Upper lobe of right lung (tissue), 1 donor: ENCODE measurements at regions not wholly inside any gene's neighbourhood (a gene's known extent, or its start where the extent isn't known, plus 50 kb on each side); places are given as distances from the start of the nearest gene placed in this dataset.

Experiments
- ATAC-seq: fragments of 200-7000 bp; cut with Tn5 transposase; one replicate; pipeline ENCODE4 v1.9.1; 2020; ENCODE audit warnings: mild to moderate bottlenecking, moderate library complexity
- DNase-seq: peaks from one replicate; pipeline ENCODE4 v3.0.0-alpha.2; 2020
- H3K27ac ChIP-seq: fragments of 200-600 bp; one replicate; pipeline ENCODE4 v1.8.0; 2022
- H3K27me3 ChIP-seq: fragments of 200-600 bp; one replicate; pipeline ENCODE4 v1.8.0; 2022; ENCODE audit warnings: mild to moderate bottlenecking
- H3K36me3 ChIP-seq: fragments of 200-600 bp; one replicate; pipeline ENCODE4 v1.8.0; 2022
- H3K4me1 ChIP-seq: fragments of 200-600 bp; one replicate; pipeline ENCODE4 v1.8.0; 2022
- H3K4me3 ChIP-seq: fragments of 200-600 bp; one replicate; pipeline ENCODE4 v1.8.0; 2022; ENCODE audit warnings: mild to moderate bottlenecking
- H3K9me3 ChIP-seq: fragments of 200-600 bp; one replicate; pipeline ENCODE4 v1.8.0; 2022
- CTCF ChIP-seq: fragments of 200-600 bp; IDR thresholded peaks from one replicate; pipeline ENCODE4 v1.8.0; 2022; ENCODE audit warnings: antibody characterized with exemption
- intact Hi-C: fragments of 100-400 bp; cut with DNase I; formaldehyde crosslinking; loops from one replicate; pipeline ENCODE4 v1.11.0; 2022
- donor health status: DM: no; HTN: yes; CAD: no; lungs with severe emphysema.

DNA sequence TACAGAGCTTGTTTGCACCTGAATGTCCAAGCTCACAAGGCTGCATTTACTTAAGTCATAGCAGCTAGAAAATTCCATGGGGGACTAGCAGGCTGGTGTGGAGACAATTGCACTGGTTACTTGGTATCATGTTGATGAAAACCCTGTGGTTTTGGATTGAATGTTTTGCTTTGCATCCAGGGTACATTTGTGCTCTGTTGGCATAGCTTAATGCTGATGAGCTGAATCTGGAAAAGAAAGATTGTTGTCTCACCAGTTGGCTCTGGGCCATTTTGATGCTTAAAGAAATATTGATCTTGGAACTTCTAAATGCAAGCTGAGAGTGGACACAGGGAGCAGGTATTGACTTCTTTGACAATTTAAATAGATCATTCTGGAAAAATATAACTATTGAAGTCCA is 122.5 kb upstream of the MBL2 start:
- Histone ChIP-seq H3K9me3 (no peaks in the 10 kb centered on the region), H3K36me3 (no peaks in the 10 kb centered on the region), H3K27me3 (no peaks in the 10 kb centered on the region), H3K27ac (no peak overlapping the region), H3K4me3 (no peak overlapping the region), H3K4me1 (no peaks in the 10 kb centered on the region)
- DNase-seq (no peak), ATAC-seq (no peak)
- intact Hi-C loops: no loop called here
- TF ChIP-seq CTCF: no peak

GRCh38 chr10:52890281-52890680 is 117.7 kb upstream of the MBL2 start:
- TF ChIP-seq CTCF: no peak
- no peaks in the 10 kb centered on the region for H3K27me3 ChIP-seq
- no peak overlapping the region for H3K27ac ChIP-seq
- intact Hi-C loops: no loop called here
- DNase-seq: no peak
- H3K9me3 ChIP-seq: no peaks in the 10 kb centered on the region
- no peaks in the 10 kb centered on the region for H3K36me3 ChIP-seq
- H3K4me1 ChIP-seq: no peaks in the 10 kb centered on the region
- peak; percentile 27 for ATAC-seq
- no peak overlapping the region for H3K4me3 ChIP-seq

GRCh38 chr10:52889611-52890010 is 117.0 kb upstream of the MBL2 start:
- Histone ChIP-seq H3K27ac (no peak overlapping the region), H3K36me3 (no peaks in the 10 kb centered on the region), H3K27me3 (no peaks in the 10 kb centered on the region), H3K9me3 (no peaks in the 10 kb centered on the region), H3K4me3 (no peak overlapping the region), H3K4me1 (no peaks in the 10 kb centered on the region)
- ATAC-seq (peak; percentile 19), DNase-seq (no peak)
- TF ChIP-seq CTCF: no peak
- intact Hi-C loops: no loop called here

DNA sequence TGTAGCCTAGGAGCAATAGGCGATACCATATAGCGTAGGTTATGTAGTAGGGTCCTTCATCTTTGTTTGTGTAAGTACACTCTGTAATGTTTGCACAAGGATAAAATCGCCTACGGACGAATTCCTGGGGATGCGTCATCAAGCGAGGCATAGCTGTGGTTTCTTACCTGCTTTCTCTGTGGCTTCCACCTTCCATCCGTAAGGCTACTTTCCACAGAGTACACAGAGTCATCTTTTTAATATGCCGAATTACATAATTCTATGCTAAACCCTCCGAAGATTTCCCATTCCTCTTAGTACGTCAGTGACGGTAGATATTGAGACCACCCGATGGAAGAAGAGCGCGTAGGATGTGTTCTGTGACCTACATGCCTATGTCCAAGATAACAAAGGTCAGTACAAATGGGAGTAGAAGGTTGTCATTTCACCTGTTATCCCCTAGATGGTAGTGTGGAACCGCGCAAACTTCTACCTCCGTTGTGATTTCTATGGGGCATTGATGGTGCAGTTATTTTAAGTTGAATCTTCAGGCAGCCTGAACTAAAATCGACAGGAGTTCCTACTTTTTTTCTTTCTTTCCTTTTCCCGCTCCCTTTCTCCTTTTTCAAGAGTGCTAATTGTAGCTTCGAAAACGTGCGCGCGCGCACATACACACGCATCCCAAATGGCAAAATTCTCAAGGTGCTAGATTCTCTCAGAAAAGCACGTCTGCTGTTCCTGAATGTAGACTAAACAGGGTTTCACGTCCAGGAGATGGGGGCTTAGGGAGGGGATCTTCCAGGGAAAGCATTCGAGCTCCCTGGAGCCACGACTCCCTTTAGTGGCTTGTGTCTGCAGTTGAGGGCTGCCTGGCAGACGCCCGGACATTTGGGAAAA is 111.7 kb upstream of the MBL2 start:
- H3K9me3 ChIP-seq: no peaks in the 10 kb centered on the region
- H3K27me3 ChIP-seq: no peaks in the 10 kb centered on the region
- no peaks in the 10 kb centered on the region for H3K4me1 ChIP-seq
- intact Hi-C loops: no loop called here
- DNase-seq (no peak), ATAC-seq (peak; percentile 92)
- no peak overlapping the region for H3K4me3 ChIP-seq
- no peak overlapping the region for H3K27ac ChIP-seq
- TF ChIP-seq CTCF: peak; percentile 69
- no peaks in the 10 kb centered on the region for H3K36me3 ChIP-seq

DNA sequence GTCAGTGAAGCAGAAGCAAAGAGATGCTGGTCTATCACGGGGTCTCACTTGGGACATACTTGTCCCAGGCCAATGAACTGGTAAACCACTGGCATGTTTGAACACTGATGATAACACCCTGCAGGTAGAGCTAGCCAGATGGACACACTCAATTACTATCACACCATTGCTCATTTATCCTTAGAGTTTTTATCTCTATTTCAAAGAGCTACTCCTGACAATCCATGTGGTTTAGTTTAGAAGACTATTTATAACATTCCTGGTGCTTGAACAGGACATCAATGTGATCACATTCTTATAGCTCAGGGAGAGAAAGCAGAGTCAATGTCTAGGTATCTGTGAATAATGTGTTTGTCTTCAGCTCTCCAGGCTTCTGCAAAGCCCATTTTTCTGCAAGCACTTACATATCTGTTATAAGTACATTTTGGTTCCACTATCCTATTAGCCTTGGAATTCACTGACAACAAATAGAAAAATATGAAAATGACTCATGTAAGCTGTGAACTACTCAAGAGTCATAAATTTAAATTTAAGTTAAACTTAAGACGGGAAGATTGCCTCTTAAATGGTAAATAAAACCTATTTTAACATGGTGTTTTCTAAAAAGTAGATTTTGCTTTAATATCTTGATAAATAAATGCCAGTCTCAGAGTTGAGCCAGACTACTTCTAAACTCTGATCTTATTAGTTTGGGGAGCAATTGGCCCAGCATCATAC is 106.7 kb upstream of the MBL2 start:
- Histone ChIP-seq H3K4me1 (no peaks in the 10 kb centered on the region), H3K9me3 (no peaks in the 10 kb centered on the region), H3K4me3 (no peak overlapping the region), H3K36me3 (no peaks in the 10 kb centered on the region), H3K27ac (no peak overlapping the region), H3K27me3 (no peaks in the 10 kb centered on the region)
- ATAC-seq (no peak), DNase-seq (no peak)
- TF ChIP-seq CTCF: no peak
- intact Hi-C loops: no loop called here
